HepG2 (cell line): ENCODE measurements at regions not wholly inside any gene's neighbourhood (a gene's known extent, or its start where the extent isn't known, plus 50 kb on each side); places are given as distances from the start of the nearest gene placed in this dataset.

ENCODE experiments used
- ZFX ChIP-seq: sonication (generic); formaldehyde crosslinking; IDR thresholded peaks from 2 replicates; pipeline ENCODE4 v1.4.0; 2020; ENCODE audit warnings: mild to moderate bottlenecking, low read depth, missing genetic modification reagents, moderate library complexity
- TF ChIP-seq, protein P1 (sequence below): sonication (generic); formaldehyde crosslinking; IDR thresholded peaks from 2 replicates; pipeline ENCODE4 v1.5.0; 2020; ENCODE audit warnings: mild to moderate bottlenecking, missing genetic modification reagents, moderate library complexity

- TF ChIP-seq ZFX (CRISPR knock-in tag): no peak
- TF ChIP-seq, protein P1, sequence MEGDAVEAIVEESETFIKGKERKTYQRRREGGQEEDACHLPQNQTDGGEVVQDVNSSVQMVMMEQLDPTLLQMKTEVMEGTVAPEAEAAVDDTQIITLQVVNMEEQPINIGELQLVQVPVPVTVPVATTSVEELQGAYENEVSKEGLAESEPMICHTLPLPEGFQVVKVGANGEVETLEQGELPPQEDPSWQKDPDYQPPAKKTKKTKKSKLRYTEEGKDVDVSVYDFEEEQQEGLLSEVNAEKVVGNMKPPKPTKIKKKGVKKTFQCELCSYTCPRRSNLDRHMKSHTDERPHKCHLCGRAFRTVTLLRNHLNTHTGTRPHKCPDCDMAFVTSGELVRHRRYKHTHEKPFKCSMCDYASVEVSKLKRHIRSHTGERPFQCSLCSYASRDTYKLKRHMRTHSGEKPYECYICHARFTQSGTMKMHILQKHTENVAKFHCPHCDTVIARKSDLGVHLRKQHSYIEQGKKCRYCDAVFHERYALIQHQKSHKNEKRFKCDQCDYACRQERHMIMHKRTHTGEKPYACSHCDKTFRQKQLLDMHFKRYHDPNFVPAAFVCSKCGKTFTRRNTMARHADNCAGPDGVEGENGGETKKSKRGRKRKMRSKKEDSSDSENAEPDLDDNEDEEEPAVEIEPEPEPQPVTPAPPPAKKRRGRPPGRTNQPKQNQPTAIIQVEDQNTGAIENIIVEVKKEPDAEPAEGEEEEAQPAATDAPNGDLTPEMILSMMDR (CRISPR knock-in tag): no peak
Observed at GRCh38 chr2:185894223-185894622, 155.6 kb downstream of the FSIP2 start.
